Glomerular visceral epithelial cell (primary cell): ENCODE measurements at regions not wholly inside any gene's neighbourhood (a gene's known extent, or its start where the extent isn't known, plus 50 kb on each side); places are given as distances from the start of the nearest gene placed in this dataset.

Experiments
- DNase-seq: peaks from one replicate; pipeline ENCODE4 v3.0.0-alpha.2; 2016; ENCODE audit errors: extremely low spot score

DNA sequence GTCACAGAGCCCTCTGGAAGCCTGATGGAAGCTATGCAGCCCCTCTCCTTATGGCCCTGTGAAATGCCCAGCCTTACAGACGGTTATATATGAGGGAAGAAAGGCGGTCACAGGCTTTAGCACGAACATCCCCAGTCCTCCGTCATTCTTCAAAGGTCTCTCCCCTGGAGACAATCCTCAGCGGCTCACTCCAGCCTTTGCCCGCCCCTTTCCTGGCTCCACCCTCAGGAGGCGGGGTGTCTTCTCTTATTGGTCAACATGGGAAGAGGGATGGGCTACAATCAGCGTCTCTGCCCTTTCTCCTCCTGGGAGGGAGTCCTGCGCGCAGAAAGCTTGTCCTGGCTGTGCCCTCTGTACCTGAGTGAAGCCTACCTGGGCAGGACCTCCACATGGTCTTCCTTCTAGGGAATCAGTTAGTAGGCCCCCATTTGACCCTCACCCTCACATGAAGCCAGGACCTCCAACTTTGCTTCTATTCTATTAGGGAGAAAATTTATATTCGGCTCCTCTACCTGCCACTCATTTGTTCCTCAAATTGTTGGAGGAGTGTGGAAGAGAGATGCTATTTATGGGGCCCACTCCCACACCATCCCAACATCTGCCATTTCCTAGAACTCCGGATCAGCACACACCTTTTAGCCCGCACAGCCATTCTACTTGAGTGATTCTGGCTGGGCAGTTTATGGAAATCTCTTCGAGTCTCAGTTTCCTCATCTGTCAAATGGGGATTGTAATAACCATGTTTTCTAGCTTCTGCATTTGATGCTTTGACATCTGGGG is 112.9 kb upstream of the SLC6A11 start:
- DNase-seq, result no peak

DNA sequence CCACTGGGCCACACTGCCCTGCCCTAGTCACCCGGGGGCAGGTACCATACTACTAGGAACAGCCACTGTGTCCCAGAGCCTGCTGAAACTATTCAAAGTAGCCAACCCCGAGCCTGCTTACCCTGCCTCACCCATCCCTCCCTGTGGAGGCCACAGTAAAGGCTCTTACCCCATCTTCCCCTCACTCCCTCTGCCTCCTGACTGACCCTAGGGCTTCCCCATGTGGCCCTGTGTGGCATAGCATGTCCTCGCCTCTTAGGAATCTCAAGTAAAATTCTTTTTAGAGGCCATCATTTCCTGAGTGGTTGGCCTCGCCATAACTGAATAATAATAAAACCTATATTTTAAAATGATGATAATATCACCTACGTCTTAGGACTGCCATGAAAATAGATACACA is 112.2 kb upstream of the SLC6A11 start:
- peak; percentile 11 for DNase-seq

DNA sequence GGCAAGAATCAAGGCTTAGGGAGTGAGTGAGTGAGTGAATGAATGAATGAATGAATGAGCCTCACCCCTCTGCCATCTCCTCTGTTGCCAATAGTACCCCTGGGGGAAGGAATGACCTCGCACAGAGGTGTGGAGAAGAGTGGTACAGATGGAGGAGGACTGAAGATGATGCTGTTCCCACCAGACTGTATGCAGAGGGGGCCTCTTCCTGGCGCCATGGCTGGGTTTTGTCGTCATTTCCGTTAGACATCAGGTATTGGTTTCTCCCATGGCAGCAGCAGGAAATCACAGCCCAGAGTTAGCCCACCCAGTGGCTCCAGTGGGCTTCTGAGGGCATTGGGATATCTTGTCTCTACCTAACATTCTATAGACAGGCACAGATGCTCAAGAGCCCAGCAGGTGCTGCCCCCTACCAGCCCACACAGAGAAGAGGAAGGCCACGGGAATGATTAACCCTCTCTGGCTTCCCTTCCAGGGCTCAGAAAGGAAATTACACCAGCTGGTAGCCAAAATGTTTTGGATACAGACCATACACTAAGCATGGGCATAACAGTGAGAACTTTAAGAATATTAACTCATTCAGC is 109.8 kb upstream of the SLC6A11 start:
- no peak for DNase-seq

GRCh38 chr3:10706740-10707399 is 109.2 kb upstream of the SLC6A11 start:
- no peak for DNase-seq

DNA sequence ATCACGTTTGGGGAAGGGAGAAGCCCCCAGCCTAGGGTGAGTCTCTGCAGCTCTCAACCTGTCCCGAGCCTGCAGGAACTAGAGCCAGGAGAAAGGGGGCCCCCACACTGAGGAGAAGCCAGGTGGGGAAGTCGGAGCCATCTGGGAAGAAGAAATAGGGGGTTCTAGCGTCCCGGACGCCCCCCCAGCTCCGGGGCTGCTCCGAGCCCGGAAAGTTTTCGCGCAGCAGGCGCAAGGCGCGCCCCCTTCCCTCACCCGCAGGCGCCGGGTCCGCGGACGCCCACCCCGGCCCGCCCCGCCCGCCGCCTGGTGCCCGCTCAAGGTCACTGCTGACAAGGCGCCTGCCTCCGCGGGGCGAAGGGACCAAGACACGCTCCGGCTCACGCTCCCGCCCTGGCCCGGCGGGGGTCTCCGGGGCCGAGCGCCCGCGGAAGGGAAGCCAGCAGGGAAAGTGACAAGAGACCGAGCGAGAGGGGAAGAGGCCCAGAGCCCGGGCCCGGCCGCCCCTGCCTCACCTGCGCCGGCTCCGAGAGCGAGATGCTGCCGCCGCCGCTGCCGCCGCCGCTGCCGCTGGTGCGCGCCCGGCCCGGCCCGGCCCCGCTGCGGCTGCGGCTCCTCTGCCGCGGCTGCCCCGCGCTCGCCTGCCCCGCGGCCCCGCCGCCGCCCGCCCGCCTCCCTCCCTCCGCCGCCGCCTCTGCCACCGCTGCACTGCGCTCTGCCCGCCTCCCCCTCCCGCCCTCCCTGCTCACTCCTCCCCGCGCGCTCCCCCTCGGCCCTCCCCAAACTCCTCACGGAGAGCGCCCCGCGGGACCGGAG is 108.4 kb upstream of the SLC6A11 start:
- DNase-seq, result no peak

GRCh38 chr3:10708216-10708893 is 107.7 kb upstream of the SLC6A11 start:
- no peak for DNase-seq

GRCh38 chr3:10709110-10709781 is 106.8 kb upstream of the SLC6A11 start:
- no peak for DNase-seq

DNA sequence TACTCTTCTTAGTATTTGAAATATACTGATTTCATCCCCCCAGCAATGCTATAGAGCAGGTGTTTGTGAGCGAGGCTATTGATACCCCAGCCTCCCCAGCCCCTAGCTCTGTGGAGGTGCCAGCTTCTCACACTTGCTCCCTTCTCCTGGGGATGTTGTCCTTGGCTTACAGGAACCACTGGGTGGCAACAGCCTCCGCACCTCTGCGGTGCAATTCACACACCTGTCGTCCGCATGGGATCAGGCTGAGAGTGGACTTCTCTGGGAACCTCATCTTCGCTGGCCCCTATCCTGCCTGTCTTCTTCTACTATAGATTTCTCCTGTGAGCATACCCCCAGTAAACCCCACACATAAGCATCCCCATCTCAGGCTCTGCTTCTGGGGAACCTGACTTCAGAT is 103.9 kb upstream of the SLC6A11 start:
- no peak for DNase-seq

- DNase-seq, result no peak
These were observed 102.4 kb upstream of the SLC6A11 start for GRCh38 chr3:10713656-10714055.

DNA sequence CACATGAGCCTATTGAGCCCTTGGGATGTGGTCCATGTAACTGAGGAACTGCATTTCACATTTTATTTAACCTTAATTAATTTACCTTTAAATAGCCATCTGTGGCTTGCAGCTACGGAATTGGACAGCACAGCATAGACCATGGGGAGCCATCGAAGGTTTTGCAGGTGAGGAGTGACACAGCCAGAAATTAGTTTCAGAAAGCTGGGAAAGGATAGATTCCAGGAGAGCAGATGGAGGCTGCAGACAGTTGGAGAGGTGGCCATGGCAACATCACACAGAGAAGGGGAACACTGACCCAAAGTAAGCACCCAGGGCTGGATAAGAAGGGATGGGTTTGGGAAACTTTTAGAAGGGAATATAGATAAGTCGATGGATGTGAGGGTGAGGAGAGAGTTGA is 100.1 kb upstream of the SLC6A11 start:
- no peak for DNase-seq

DNA sequence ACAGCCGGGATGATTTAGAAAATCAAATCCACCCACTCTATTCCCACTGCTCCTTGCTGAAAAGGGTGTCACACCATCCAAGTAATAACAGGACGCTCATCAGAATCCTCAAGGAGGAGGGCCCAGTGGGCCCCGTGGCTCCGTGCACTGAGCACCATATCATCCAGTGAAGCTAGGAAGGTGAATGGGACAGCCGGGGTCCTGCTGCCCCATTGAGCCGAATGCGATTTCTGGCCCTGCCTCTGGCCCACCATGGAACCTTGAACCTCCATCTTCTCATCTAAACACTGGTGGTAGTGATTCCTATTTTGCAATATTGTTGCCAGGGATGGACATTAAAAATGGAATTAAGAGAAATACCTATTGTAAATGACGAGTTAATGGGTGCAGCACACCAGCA is 99.1 kb upstream of the SLC6A11 start:
- no peak for DNase-seq

DNA sequence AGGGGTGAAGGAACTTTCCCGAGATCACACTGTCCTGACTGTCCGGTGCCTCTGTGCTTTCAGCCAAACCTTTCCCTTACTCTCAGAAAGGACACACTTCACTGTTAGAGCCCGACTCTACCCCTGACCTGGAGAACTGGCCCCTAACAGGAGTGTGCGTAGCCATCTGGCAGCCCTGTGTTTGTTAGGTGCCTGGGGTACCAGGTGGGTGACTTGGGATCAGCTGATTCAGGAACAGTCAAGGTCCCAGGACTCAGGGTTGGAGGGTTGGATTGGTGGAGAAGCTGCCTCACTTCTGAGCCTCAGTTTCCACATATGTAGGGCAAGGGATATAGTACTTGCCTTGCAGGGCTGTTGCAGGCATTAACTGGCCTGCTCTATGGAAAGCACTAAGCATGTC is 98.3 kb upstream of the SLC6A11 start:
- DNase-seq, result no peak

- no peak for DNase-seq
These were observed 94.9 kb upstream of the SLC6A11 start for GRCh38 chr3:10721101-10721500.

- DNase-seq, result no peak
These were observed 93.1 kb upstream of the SLC6A11 start for GRCh38 chr3:10722911-10723310.

DNA sequence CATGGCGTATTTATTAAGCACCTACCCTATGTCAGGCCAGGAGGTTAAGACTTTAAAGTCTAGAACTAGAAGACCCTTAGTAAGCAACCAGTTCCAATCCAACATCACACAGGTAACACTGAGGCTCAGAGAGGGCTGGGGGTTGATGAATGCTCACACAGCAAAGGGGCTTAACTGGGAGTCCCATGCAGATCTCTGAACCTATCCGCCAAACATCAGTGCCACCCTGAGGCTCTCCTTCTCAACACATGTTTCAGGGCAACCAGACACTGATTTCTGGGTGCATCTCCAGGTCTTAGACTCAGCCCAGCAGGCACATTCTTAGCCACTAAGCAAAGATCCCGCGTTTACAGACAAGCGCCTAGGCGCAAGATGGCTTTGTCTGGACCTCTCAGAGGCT is 92.0 kb upstream of the SLC6A11 start:
- DNase-seq, result no peak

DNA sequence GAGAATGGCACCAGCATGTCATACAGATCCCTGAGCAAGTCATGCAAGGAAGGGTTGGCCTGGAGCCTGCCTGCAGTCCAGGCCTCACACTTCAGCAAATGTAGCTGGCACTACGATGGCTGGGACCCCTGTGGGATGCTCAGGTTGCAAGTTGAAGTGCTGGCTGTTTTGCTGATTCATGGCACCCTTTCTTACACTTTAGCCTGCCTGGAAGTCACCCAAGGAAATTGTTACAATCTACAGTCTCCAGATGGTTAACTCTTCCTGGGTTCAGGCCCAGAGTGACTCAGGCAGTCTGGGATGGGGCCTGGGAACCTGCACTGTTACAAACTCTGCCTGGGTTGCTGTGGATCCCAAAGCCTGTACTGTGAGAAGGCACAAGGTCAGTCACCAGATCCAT is 91.0 kb upstream of the SLC6A11 start:
- no peak for DNase-seq

- no peak for DNase-seq
These were observed 90.2 kb upstream of the SLC6A11 start for GRCh38 chr3:10725846-10726245.

- no peak for DNase-seq
These were observed 89.2 kb upstream of the SLC6A11 start for GRCh38 chr3:10726787-10727186.

GRCh38 chr3:10729439-10729838 is 86.6 kb upstream of the SLC6A11 start:
- no peak for DNase-seq

- DNase-seq, result no peak
These were observed 83.7 kb upstream of the SLC6A11 start for GRCh38 chr3:10732292-10732691.

DNA sequence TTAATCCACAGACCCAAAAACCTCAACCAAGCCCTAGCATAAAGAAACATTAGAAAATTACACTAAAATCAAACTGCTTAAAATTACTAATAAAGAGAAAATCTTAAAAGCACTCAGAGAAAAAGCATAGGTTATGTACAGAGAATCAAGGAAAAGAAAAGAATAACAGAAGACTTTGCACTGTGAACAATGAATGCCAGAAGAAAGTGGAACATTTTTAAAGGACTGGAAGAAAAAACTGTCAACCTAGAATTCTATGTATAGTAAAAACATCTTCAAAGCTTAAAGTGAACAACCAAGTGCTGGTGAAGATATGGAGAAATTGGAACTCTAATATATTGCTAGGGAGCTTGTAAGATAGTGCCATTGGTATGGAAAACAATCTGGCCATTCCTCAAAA is 82.7 kb upstream of the SLC6A11 start:
- no peak for DNase-seq
